GM21390 (cell line): ENCODE measurements at regions not wholly inside any gene's neighbourhood (a gene's known extent, or its start where the extent isn't known, plus 50 kb on each side); places are given as distances from the start of the nearest gene placed in this dataset.

Experiments
- ATAC-seq: cut with Tn5 transposase; IDR thresholded peaks from one replicate; pipeline ENCODE4 v1.9.1; 2021; ENCODE audit not compliant: unreplicated experiment

DNA sequence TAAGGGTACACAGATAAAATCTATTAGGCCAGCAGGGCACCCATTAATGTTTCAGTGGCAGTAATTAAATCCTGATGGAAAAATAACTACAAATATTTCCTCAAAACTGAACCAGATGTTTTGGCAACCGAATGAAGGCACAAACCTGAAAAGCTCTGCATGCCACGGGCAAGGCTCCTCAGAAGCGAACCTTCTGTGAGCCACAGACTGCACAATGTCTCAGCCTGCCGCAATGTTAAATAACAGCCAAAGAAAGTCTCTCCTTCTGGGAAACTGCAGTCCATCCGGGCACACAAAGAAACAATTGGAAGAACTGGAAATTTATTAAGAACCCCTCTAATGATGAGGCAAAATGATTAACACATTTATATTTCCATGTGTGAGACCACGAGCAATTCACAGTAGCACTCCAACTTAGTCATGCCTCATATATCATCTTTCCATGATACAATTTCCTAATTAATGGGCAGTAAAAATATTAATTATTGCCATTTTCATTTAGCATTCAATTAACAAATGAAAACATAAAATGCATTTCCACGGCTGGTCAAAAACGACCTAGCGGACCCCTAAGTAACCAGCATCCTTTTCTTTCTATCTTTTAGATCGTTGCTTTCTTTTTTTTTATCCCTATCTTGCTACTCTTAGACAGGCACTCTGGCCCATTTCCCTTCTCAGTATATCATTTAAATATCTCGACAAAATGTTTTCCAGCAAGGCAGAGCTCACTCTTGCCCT is 237.5 kb downstream of the EPHA4 start:
- no peak for ATAC-seq

GRCh38 chr2:221335219-221335752 is 236.8 kb downstream of the EPHA4 start:
- ATAC-seq = no peak

DNA sequence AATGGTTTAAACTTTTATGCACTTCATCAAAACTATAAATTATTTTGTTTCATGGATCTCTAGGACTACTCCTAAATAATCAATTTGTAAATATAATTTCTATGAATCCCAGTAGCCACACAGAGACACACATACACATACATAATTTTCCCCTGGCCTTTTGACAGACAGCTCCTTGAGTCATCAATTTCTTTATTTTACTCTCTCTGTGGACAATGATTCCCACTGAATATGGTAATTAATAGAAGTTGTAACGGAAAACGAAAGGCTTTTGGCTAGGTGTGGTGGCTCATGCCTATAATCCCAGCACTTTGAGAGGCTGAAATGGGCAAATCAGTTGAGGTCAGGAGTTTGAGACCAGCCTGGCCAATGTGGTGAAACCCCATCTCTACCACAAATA is 235.1 kb downstream of the EPHA4 start:
- no peak for ATAC-seq

DNA sequence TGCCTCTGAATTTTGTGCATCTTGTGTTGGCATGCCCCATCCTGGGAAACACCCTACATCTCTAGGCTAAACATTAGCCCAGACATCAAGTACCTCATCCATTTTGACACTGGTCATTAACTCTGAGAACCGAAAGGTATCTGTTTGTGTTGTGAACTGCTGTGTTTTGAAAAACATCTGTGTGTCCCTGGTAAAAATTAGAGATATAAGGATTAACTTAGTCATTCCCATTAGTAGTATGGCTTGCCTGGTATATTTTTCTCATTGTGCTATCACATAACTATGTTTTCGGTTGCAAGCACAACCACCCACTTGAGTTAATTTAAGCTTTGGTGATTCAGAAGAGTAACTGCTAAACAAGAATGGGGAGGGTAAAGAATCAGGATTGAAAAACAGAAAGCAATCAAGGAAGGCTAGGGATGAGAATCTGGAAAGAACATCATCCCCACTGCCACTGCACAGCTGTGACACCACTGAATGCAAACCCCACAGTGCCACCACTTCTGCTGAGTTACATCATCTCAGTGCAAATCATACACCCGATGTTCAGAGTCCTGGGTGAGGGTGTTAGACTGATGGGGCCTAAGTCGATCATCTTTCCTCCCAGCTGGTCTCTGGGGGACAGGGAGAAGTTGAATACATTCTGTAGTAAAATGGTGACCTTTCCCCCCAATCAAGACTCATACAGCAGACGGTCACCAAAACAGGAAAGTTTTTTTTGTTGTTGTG is 234.0 kb downstream of the EPHA4 start:
- no peak for ATAC-seq

GRCh38 chr2:221342388-221342787 is 229.7 kb downstream of the EPHA4 start:
- ATAC-seq = no peak

- ATAC-seq = peak; percentile 49
Measured at GRCh38 chr2:221343524-221343923, 228.6 kb downstream of the EPHA4 start.

DNA sequence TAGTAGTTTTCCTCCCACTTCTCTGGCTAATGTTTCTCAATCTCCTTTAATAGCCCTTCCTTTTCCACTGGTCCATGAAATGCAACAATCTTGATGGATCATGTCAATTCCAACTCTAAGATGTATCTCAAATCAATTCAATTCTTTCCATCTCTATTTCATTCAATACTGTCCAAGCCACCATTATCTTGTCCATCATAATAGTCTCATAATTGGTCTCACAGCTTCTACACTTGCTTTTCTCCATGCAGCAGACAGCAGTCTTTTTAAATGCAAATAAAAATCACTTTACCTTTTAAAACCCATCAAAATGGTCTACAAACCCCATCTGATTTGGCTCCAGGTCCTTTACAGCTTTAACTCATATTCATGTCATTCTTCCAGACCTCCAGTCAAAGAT is 226.6 kb downstream of the EPHA4 start:
- no peak for ATAC-seq

DNA sequence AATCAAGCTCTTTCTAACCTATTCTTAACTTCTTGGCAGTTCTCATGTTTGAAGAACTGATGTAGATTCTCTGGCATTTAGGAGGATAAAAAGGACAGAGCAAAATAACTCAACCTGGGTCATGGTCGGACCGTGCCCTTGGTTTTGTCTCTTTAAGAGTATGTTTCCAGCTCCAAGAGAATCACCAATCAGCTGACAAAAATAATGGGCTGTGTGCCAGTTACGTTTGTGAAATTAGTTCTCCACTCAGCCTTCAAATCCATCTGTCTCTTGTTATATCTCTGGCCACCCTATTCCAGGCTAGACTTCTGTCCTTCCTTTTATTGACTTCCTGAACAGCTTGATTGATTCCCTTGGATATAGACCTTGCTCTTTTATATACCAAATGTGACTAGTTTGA is 225.7 kb downstream of the EPHA4 start:
- ATAC-seq = no peak

GRCh38 chr2:221347471-221347870 is 224.6 kb downstream of the EPHA4 start:
- ATAC-seq = no peak

DNA sequence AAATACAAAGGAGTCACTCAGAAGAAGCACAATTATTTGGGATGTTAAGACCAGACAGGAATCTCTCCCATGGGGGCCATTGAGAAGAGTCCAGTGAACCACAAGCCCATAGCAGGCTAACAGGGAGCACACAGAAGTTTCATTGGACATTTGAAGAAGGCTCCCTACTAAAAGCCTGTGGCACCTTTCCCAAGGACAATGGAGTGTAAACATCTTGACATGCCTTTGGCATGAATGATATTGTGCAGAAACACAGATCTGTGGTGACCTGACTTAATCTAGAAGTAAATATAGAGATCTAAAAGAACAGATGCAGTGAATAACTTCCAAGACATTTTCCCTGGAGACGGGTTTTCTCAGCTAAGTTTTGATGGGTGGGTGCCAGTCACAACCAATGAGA is 221.5 kb downstream of the EPHA4 start:
- no peak for ATAC-seq

GRCh38 chr2:221353201-221353600 is 218.9 kb downstream of the EPHA4 start:
- ATAC-seq = no peak

GRCh38 chr2:221360312-221360711 is 211.8 kb downstream of the EPHA4 start:
- no peak for ATAC-seq

- no peak for ATAC-seq
Measured at GRCh38 chr2:221360742-221361141, 211.4 kb downstream of the EPHA4 start.

GRCh38 chr2:221361633-221362032 is 210.5 kb downstream of the EPHA4 start:
- no peak for ATAC-seq

DNA sequence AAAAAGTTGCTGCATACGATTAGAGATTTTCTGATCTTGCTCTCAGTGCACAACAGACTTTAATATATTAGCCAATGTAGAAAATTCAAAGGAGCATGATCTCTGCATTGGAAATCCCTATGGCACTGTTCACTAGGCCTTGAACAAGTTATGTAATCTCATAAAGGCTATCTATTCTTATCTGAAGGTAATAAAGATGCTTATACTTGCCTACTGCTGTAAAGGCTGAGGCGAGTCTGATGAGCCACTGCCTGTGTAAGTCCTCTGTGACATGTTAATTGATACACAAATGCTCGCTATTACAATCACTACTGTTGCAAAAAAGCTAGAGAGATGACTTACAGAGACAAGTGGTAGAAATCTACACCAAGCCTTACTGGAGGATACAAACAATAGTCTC is 207.4 kb downstream of the EPHA4 start:
- ATAC-seq = no peak
